Right atrium auricular region (tissue), 2 donors: ENCODE measurements at regions not wholly inside any gene's neighbourhood (a gene's known extent, or its start where the extent isn't known, plus 50 kb on each side); places are given as distances from the start of the nearest gene placed in this dataset.
A peak's percentile ranks its signal among the peaks of the same experiment; 100 is the strongest.

Experiments used
- DNase-seq: peaks from one replicate; pipeline ENCODE4 v3.0.0-alpha.2; 2019; ENCODE audit warnings: low spot score
- H3K27ac ChIP-seq, 2 donors: fragments of 200-600 bp; sonication (generic); 1 replicate in 1 of 2; 2 replicates in 1 of 2; pipeline ENCODE4 v1.5.1; 2016 to 2019
- H3K27me3 ChIP-seq, 2 donors: fragments of 200-600 bp; sonication (generic); one replicate each; pipeline versions ENCODE4 v1.5.1 to v1.6.0; 2017 to 2019
- H3K36me3 ChIP-seq: fragments of 200-600 bp; sonication (generic); one replicate; pipeline ENCODE4 v1.5.1; 2016
- H3K4me1 ChIP-seq, 2 donors: fragments of 200-600 bp; sonication (generic); one replicate each; pipeline versions ENCODE4 v1.5.1 to v1.6.0; 2017 to 2019
- H3K4me3 ChIP-seq, 2 donors: fragments of 200-600 bp; sonication (generic); 1 replicate in 1 of 2; 2 replicates in 1 of 2; pipeline ENCODE4 v1.5.1; 2017 to 2019; ENCODE audit warnings: mild to moderate bottlenecking in 1 of 2, moderate library complexity in 1 of 2
- H3K9me3 ChIP-seq, 2 donors: fragments of 200-600 bp; sonication (generic); one replicate each; pipeline ENCODE4 v1.5.1; 2019
- TF ChIP-seq, protein P1 (sequence below), 2 donors: fragments of 200-600 bp; sonication (generic); IDR thresholded peaks; one replicate each; pipeline ENCODE4 v1.5.1; 2019; ENCODE audit warnings: antibody characterized with exemption in 2 of 2

DNA sequence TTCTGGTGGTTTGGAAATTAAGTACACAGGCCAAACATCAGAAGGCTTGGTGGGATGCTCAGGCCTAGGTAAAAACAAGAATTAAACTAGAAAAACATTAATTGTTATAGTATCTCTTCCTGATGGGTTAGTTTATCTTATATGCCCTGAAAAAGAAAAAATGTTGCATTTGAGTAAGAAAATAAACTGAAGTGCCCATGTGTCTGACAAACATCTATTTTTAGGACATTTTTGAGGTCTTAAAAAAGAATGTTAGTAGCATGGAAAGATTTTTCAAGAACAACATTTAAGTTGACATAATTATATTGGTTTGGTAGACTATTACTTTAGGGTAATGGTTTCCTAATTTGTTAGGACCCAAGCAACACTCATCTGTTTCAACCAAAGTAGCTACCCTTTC is 140.1 kb upstream of the RND3 start:
- Histone ChIP-seq H3K27ac (no peak overlapping the region), H3K4me3 (no peak overlapping the region), H3K27me3 (no peaks in the 10 kb centered on the region), H3K36me3 (no peaks in the 10 kb centered on the region), H3K4me1 (no peaks in the 10 kb centered on the region), H3K9me3 (no peaks in the 10 kb centered on the region)
- no peak for DNase-seq
- TF ChIP-seq, protein P1, sequence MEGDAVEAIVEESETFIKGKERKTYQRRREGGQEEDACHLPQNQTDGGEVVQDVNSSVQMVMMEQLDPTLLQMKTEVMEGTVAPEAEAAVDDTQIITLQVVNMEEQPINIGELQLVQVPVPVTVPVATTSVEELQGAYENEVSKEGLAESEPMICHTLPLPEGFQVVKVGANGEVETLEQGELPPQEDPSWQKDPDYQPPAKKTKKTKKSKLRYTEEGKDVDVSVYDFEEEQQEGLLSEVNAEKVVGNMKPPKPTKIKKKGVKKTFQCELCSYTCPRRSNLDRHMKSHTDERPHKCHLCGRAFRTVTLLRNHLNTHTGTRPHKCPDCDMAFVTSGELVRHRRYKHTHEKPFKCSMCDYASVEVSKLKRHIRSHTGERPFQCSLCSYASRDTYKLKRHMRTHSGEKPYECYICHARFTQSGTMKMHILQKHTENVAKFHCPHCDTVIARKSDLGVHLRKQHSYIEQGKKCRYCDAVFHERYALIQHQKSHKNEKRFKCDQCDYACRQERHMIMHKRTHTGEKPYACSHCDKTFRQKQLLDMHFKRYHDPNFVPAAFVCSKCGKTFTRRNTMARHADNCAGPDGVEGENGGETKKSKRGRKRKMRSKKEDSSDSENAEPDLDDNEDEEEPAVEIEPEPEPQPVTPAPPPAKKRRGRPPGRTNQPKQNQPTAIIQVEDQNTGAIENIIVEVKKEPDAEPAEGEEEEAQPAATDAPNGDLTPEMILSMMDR (IDR thresholded peaks at IDR 0.05): no peak

DNA sequence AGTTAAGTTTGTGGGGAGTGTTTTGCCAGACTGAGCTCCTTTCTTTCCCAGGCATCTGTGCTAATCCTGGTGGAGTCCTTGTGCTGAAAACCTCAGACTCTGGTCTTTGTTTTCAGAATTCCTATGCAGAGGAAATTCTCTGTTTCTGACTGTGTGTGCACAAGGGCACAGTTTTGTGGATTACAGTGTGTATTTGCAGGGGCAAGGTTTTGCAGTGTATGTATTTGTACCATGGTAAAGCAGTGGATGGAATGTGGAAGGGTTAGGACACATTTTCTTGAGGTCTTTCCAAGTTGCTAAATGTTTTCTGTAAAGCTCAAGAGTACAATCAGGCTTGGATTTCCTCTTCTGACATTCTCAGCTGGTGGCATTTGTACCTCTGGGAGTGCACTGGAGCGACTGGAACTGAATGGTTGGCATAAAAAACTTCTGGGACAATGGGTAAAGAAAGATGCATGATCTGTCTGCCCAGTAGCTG is 139.5 kb upstream of the RND3 start:
- Histone ChIP-seq H3K36me3 (no peaks in the 10 kb centered on the region), H3K27me3 (no peaks in the 10 kb centered on the region), H3K4me1 (peaks cover 0 to 1% of the 10 kb centered on the region in 2 donors), H3K9me3 (no peaks in the 10 kb centered on the region), H3K27ac (no peak overlapping the region), H3K4me3 (no peak overlapping the region)
- no peak for DNase-seq
- TF ChIP-seq, protein P1 (IDR thresholded peaks at IDR 0.05): no peak

DNA sequence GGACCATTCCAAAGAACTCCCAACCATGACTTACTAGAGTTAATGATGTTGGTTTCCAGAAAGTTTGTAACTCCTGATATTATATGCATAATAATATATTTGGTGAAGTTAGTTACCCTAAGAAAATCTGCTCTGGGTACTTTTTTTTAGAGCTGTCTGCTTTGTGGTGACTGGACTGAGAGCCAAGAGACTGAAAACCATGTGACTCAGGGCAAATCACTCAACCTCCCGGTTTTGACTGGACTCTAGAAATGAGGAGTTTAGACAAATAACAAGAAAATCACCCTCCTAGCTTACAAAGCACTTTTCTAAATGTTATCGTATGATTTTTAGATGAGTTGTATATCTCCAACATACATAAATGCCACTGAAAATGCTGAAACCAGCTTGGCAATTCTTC is 138.3 kb upstream of the RND3 start:
- Histone ChIP-seq H3K27ac (no peak overlapping the region), H3K36me3 (no peaks in the 10 kb centered on the region), H3K4me1 (peaks cover 0 to 14% of the 10 kb centered on the region in 2 donors), H3K9me3 (no peaks in the 10 kb centered on the region), H3K4me3 (no peak overlapping the region), H3K27me3 (no peaks in the 10 kb centered on the region)
- no peak for DNase-seq
- TF ChIP-seq, protein P1 (IDR thresholded peaks at IDR 0.05): no peak

GRCh38 chr2:150625303-150625702 is 137.8 kb upstream of the RND3 start:
- TF ChIP-seq, protein P1 (IDR thresholded peaks at IDR 0.05): no peak
- Histone ChIP-seq H3K4me1 (peaks cover 0 to 18% of the 10 kb centered on the region in 2 donors), H3K27ac (no peak overlapping the region), H3K27me3 (no peaks in the 10 kb centered on the region), H3K4me3 (no peak overlapping the region), H3K9me3 (no peaks in the 10 kb centered on the region), H3K36me3 (no peaks in the 10 kb centered on the region)
- DNase-seq: no peak

- H3K4me3 ChIP-seq: no peak overlapping the region
- H3K4me1 ChIP-seq: peaks cover 0 to 26% of the 10 kb centered on the region in 2 donors
- TF ChIP-seq, protein P1 (IDR thresholded peaks at IDR 0.05): no peak
- no peaks in the 10 kb centered on the region for H3K9me3 ChIP-seq
- DNase-seq: no peak
- H3K27me3 ChIP-seq: no peaks in the 10 kb centered on the region
- H3K36me3 ChIP-seq: no peaks in the 10 kb centered on the region
- H3K27ac ChIP-seq: no peak overlapping the region
Observed at GRCh38 chr2:150624001-150624401, 136.5 kb upstream of the RND3 start.

DNA sequence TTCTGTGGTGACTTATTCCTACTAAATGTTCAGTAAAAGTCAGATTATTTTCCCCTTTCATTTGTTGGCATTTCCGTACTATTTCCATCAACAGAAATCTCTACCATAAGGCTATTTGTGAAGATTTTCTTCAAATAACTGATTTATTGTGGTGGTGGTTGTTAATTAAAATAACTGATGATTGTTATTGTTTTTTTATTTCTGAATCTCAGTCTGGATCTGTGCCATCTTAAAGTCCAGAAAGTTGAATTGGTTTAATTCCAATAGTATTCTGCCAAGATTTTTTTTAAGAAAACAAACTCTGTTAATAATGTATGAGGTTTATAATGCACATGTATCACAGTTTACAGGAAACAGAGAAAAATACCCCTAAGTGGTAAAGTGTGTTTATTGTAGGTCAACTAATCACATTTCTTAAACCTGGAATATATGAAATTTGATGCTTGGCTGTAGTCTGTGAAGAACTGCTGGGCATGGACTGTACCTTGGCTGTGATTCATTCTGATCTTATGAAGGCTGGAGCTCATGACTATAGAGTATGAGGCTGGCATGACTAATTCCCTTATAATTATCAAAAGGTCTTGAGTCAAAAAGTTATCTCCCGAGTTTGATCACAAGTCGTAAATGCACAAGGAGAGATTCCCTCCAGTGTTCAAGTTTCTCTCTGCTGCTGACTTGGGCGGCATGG is 134.2 kb upstream of the RND3 start:
- Histone ChIP-seq H3K9me3 (no peaks in the 10 kb centered on the region), H3K36me3 (no peaks in the 10 kb centered on the region), H3K4me3 (no peak overlapping the region), H3K4me1 (peaks cover 0 to 26% of the 10 kb centered on the region in 2 donors), H3K27me3 (no peaks in the 10 kb centered on the region), H3K27ac (peak overlapping the region; percentile 54 to 73)
- DNase-seq: no peak
- TF ChIP-seq, protein P1 (IDR thresholded peaks at IDR 0.05): no peak
